OCI-LY7 (cell line): ENCODE measurements at regions not wholly inside any gene's neighbourhood (a gene's known extent, or its start where the extent isn't known, plus 50 kb on each side); places are given as distances from the start of the nearest gene placed in this dataset.

Experiments used
- CTCF ChIP-seq: fragments of 200-600 bp; sonication (generic); conservative IDR thresholded peaks from 2 replicates; pipeline ENCODE4 v1.5.1; 2014; ENCODE audit warnings: mild to moderate bottlenecking, antibody characterized with exemption, low read length, moderate library complexity, mixed read lengths
- EZH2phosphoT487 ChIP-seq: fragments of 200-600 bp; sonication (generic); IDR thresholded peaks from 2 replicates; pipeline ENCODE4 v1.6.1; 2018; ENCODE audit warnings: low read depth, borderline replicate concordance, mild to moderate bottlenecking, mixed run types, antibody characterized with exemption, low read length, moderate library complexity, mixed read lengths

GRCh38 chr7:70920876-70921275, 211.1 kb upstream of the GALNT17 start:
- TF ChIP-seq CTCF, result no peak
- TF ChIP-seq EZH2phosphoT487, result no peak
